A673 (cell line): ENCODE measurements at regions not wholly inside any gene's neighbourhood (a gene's known extent, or its start where the extent isn't known, plus 50 kb on each side); places are given as distances from the start of the nearest gene placed in this dataset.
A peak's percentile ranks its signal among the peaks of the same experiment; 100 is the strongest.

Experiments used
- BruUV-seq: library from RNA; stranded (reverse); fragments of 400-500 nt; replicated peaks from 2 replicates; lab custom pipeline; 2021; lab: Mats Ljungman, UMichigan
- CTCF ChIA-PET: fragments of 300-600 bp; sonication (Branson Sonifier 250); formaldehyde crosslinking; loops from one replicate; lab custom pipeline; 2022; ENCODE audit warnings: antibody characterized with exemption; lab: Charles Lee
- POLR2A ChIA-PET: fragments of 300-600 bp; sonication (Branson Sonifier 250); formaldehyde crosslinking; loops from one replicate; lab custom pipeline; 2022; ENCODE audit warnings: antibody characterized with exemption; ENCODE audit not compliant: low non-redundant PET; lab: Charles Lee
- DNase-seq: peaks from one replicate; pipeline ENCODE4 v3.0.0-alpha.2; 2015; ENCODE audit warnings: low spot score
- H3K27ac ChIP-seq: fragments of 200-600 bp; sonication (generic); 2 replicates; pipeline ENCODE4 v1.5.1; 2016; ENCODE audit warnings: mixed run types, low read depth, mild to moderate bottlenecking, mixed read lengths, antibody characterized with exemption, low read length; ENCODE audit not compliant: poor library complexity, severe bottlenecking
- H3K27me3 ChIP-seq: fragments of 200-600 bp; sonication (generic); replicated peaks from 2 replicates; pipeline ENCODE4 v1.6.1; 2017; ENCODE audit warnings: mixed run types, low read depth, mild to moderate bottlenecking, mixed read lengths, antibody characterized with exemption, low read length; ENCODE audit not compliant: insufficient read depth, poor library complexity
- H3K36me3 ChIP-seq: fragments of 200-600 bp; sonication (generic); 2 replicates; pipeline ENCODE4 v1.6.1; 2016; ENCODE audit warnings: mixed run types, mild to moderate bottlenecking, mixed read lengths, antibody characterized with exemption, low read length; ENCODE audit not compliant: insufficient read depth, poor library complexity, severe bottlenecking
- H3K4me1 ChIP-seq: fragments of 200-600 bp; sonication (generic); 2 replicates; pipeline ENCODE4 v1.6.1; 2017; ENCODE audit warnings: mixed run types, mild to moderate bottlenecking, mixed read lengths, antibody characterized with exemption, low read length; ENCODE audit not compliant: insufficient read depth, poor library complexity, severe bottlenecking
- H3K4me3 ChIP-seq: fragments of 200-600 bp; sonication (generic); 2 replicates; pipeline ENCODE4 v1.5.1; 2016; ENCODE audit warnings: low read depth, mixed run types, mild to moderate bottlenecking, mixed read lengths, low read length; ENCODE audit not compliant: poor library complexity, severe bottlenecking
- H3K9me3 ChIP-seq: fragments of 200-600 bp; sonication (generic); 2 replicates; pipeline ENCODE4 v1.6.1; 2016; ENCODE audit warnings: mixed run types, low read depth, mild to moderate bottlenecking, mixed read lengths, antibody characterized with exemption, low read length; ENCODE audit not compliant: poor library complexity, severe bottlenecking
- EZH2 ChIP-seq: fragments of 200-600 bp; sonication (generic); IDR thresholded peaks from 2 replicates; pipeline ENCODE4 v1.6.1; 2017; ENCODE audit warnings: borderline replicate concordance, low read depth, mild to moderate bottlenecking, mixed read lengths, antibody characterized with exemption, low read length; ENCODE audit not compliant: poor library complexity, severe bottlenecking
- intact Hi-C: fragments of 100-400 bp; cut with micrococcal nuclease; formaldehyde crosslinking; loops from one replicate; pipeline ENCODE4 v1.10.0; 2022; ENCODE audit not compliant: unreplicated experiment
- TF ChIP-seq, protein P1 (sequence below): fragments of 300-800, 200-600 bp; sonication (generic); conservative IDR thresholded peaks from 2 replicates; pipeline ENCODE4 v1.5.1; 2017; ENCODE audit warnings: low read depth, mild to moderate bottlenecking, antibody characterized with exemption, low read length, moderate library complexity, mixed read lengths

DNA sequence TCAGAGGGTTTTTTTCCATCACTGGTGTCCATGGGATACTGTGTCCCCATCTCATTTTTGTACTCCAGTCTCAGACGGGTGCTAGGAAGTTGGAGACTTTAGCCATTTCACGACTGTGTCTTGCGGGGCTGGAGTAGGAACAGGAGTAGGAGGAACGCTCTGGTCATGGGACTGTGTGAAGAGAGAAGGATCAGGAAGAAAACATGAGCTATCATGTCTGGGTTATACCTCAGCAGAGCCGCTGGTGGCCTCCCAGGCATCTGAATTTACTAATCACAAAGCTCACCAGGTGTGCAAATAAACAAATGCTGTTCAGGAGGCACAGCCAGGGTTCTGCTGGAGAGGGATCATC lies 225.4 kb downstream of the SEC14L1 start:
- no TSS peak for BruUV-seq
- peak overlapping the region; percentile 64 for H3K27ac ChIP-seq
- intact Hi-C loops: no loop called here
- H3K4me1 ChIP-seq: peaks cover 43% of the 10 kb centered on the region
- ChIA-PET CTCF (no interaction called here), POLR2A (interaction anchor here (0.6 kb wide), 1 partner anchor 52 kb away, joined by 3 read pairs; no protein-coding TSS in a partner anchor)
- no peaks in the 10 kb centered on the region for H3K36me3 ChIP-seq
- TF ChIP-seq EZH2: no peak
- TF ChIP-seq, protein P1, sequence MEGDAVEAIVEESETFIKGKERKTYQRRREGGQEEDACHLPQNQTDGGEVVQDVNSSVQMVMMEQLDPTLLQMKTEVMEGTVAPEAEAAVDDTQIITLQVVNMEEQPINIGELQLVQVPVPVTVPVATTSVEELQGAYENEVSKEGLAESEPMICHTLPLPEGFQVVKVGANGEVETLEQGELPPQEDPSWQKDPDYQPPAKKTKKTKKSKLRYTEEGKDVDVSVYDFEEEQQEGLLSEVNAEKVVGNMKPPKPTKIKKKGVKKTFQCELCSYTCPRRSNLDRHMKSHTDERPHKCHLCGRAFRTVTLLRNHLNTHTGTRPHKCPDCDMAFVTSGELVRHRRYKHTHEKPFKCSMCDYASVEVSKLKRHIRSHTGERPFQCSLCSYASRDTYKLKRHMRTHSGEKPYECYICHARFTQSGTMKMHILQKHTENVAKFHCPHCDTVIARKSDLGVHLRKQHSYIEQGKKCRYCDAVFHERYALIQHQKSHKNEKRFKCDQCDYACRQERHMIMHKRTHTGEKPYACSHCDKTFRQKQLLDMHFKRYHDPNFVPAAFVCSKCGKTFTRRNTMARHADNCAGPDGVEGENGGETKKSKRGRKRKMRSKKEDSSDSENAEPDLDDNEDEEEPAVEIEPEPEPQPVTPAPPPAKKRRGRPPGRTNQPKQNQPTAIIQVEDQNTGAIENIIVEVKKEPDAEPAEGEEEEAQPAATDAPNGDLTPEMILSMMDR: no peak
- no peaks in the 10 kb centered on the region for H3K9me3 ChIP-seq
- no peak for DNase-seq
- no peaks in the 10 kb centered on the region for H3K27me3 ChIP-seq
- H3K4me3 ChIP-seq: no peak overlapping the region

DNA sequence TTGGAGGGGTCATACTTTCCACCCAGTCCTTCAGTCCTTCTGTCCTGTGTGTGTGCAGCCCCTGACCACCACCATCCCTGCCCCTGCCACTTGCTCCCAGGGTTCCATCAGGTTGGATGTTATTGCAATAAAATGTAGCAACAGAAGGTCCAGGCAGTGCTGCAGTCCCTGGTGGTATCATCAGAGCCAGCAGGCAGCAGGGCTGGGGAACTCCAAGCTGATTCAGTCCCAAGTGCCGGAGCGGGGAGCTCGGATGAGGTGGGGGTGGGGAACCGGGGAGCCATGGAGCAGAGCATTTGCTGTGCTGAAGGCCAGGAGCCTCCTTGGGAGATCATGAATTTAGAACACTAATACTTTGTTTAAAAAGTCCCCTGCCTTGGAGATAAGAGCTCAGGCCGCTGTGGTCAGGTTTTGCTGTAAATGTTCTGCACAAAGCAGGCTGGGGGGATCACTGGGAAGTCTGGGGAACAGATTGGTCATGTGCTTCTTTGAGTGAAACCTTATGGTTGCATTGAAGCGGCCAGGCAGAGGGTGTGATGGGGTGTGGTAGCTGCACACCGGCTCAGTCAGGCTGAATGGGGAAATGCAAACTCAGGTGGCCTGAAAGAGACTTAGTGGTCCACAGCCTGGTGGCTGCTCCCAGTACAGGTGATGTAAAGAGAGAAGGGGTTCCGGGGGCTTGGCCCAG lies 225.9 kb downstream of the SEC14L1 start:
- no peak overlapping the region for H3K4me3 ChIP-seq
- H3K27ac ChIP-seq: peak overlapping the region; percentile 64
- no TSS peak for BruUV-seq
- POLR2A ChIA-PET: interaction anchor here (0.6 kb wide), 1 partner anchor 53 kb away, joined by 3 read pairs; no protein-coding TSS in a partner anchor
- DNase-seq: no peak
- peaks cover 48% of the 10 kb centered on the region for H3K4me1 ChIP-seq
- H3K9me3 ChIP-seq: no peaks in the 10 kb centered on the region
- CTCF ChIA-PET: no interaction called here
- H3K36me3 ChIP-seq: no peaks in the 10 kb centered on the region
- no peaks in the 10 kb centered on the region for H3K27me3 ChIP-seq
- TF ChIP-seq EZH2: no peak
- TF ChIP-seq, protein P1: no peak
- intact Hi-C loops: no loop called here

DNA sequence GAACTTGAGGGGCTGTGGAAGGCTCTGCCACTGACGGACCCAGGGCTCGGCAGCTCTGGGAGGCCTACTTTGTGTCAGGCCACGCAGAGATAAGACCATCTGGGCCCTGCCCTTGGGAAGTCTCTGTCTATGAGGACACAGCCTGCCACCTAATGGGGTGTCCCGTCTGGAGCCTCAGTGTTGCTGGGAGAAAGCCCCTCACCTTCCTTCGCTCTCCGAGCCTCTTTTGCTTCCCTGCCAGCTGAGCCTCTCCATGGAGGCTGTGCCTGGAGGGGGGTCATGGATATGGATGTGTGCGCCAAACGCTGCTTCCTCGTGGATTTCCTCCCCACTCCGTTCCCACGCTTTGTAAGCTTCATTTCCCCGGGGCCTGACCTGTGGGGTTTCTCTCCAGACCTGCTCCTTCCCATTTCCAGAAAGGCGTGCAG lies 228.8 kb downstream of the SEC14L1 start:
- no peak overlapping the region for H3K27ac ChIP-seq
- DNase-seq: no peak
- BruUV-seq: no TSS peak
- peaks cover 51% of the 10 kb centered on the region for H3K4me1 ChIP-seq
- ChIA-PET CTCF (no interaction called here), POLR2A (no interaction called here)
- no peaks in the 10 kb centered on the region for H3K9me3 ChIP-seq
- H3K36me3 ChIP-seq: no peaks in the 10 kb centered on the region
- no peak for TF ChIP-seq EZH2
- TF ChIP-seq, protein P1: no peak
- intact Hi-C loops: no loop called here
- no peak overlapping the region for H3K4me3 ChIP-seq
- H3K27me3 ChIP-seq: no peaks in the 10 kb centered on the region
